Testis (tissue), 2 donors: ENCODE measurements at regions not wholly inside any gene's neighbourhood (a gene's known extent, or its start where the extent isn't known, plus 50 kb on each side); places are given as distances from the start of the nearest gene placed in this dataset.
A peak's percentile ranks its signal among the peaks of the same experiment; 100 is the strongest.

ENCODE experiments used
- DNase-seq: peaks from one replicate; pipeline ENCODE4 v3.0.0-alpha.2; 2019
- H3K27ac ChIP-seq, 2 donors: fragments of 200-600 bp; sonication (generic); one replicate each; pipeline ENCODE4 v1.5.1; 2019
- H3K27me3 ChIP-seq: fragments of 200-600 bp; sonication (generic); one replicate; pipeline ENCODE4 v1.5.1; 2019
- H3K36me3 ChIP-seq: fragments of 200-600 bp; sonication (generic); one replicate; pipeline ENCODE4 v1.5.1; 2017; ENCODE audit warnings: low read depth; ENCODE audit errors: missing control alignments
- H3K4me1 ChIP-seq: fragments of 200-600 bp; sonication (generic); one replicate; pipeline ENCODE4 v1.5.1; 2019
- H3K4me3 ChIP-seq, 2 donors: fragments of 200-600 bp; sonication (generic); one replicate each; pipeline ENCODE4 v1.5.1; 2017 to 2019
- H3K9me3 ChIP-seq: fragments of 200-600 bp; sonication (generic); one replicate; pipeline ENCODE4 v1.5.1; 2017
- CTCF ChIP-seq, 3 experiments: fragments of 450-650 bp in 2 of 3; fragments of 200-600 bp in 1 of 3; sonication (generic) in 1 of 3; IDR thresholded peaks; one replicate each; pipeline ENCODE4 v1.5.1; 2016 to 2019; ENCODE audit warnings: antibody characterized with exemption in 3 of 3, mild to moderate bottlenecking in 2 of 3, moderate library complexity in 1 of 3
- POLR2A ChIP-seq: fragments of 450-650 bp; IDR thresholded peaks from one replicate; pipeline ENCODE4 v1.6.1; 2017; ENCODE audit warnings: antibody characterized with exemption, mild to moderate bottlenecking, moderate library complexity
- WGBS, 2 donors: methylation state at CpG; one replicate each; pipeline ENCODE4 v1.1.5; 2018; 5-methylcytosine and 5-hydroxymethylcytosine counted together
- intact Hi-C: fragments of 100-400 bp; cut with DNase I; formaldehyde crosslinking; loops from one replicate; pipeline ENCODE4 v1.15.1; 2023; ENCODE audit warnings: low total_unique reads

GRCh38 chr21:21713651-21714180 is 715.5 kb downstream of the NCAM2 start:
- no peaks in the 10 kb centered on the region for H3K36me3 ChIP-seq
- no peak for DNase-seq
- no peak for TF ChIP-seq CTCF (IDR thresholded peaks at IDR 0.05)
- TF ChIP-seq POLR2A, result no peak
- no peak overlapping the region for H3K27ac ChIP-seq
- intact Hi-C loops, result no loop called here
- no peaks in the 10 kb centered on the region for H3K27me3 ChIP-seq
- H3K4me1 ChIP-seq, result peaks cover 7% of the 10 kb centered on the region
- no peaks in the 10 kb centered on the region for H3K9me3 ChIP-seq
- 35% methylated on average over 3 of the region's 3 CpGs for WGBS, 2 donors
- no peak overlapping the region for H3K4me3 ChIP-seq

GRCh38 chr21:21714426-21714825 is 716.2 kb downstream of the NCAM2 start:
- Histone ChIP-seq H3K4me1 (peaks cover 7% of the 10 kb centered on the region), H3K36me3 (no peaks in the 10 kb centered on the region), H3K27me3 (no peaks in the 10 kb centered on the region), H3K9me3 (no peaks in the 10 kb centered on the region), H3K27ac (no peak overlapping the region), H3K4me3 (no peak overlapping the region)
- no peak for DNase-seq
- intact Hi-C loops, result no loop called here
- TF ChIP-seq POLR2A (no peak), CTCF (IDR thresholded peaks at IDR 0.05) (no peak)
- WGBS, 2 donors, result 83 to 87% methylated on average over 2 of the region's 2 CpGs

- intact Hi-C loops, result no loop called here
- TF ChIP-seq CTCF (IDR thresholded peaks at IDR 0.05), result no peak
- TF ChIP-seq POLR2A, result no peak
- Histone ChIP-seq H3K4me3 (no peak overlapping the region), H3K27ac (no peak overlapping the region), H3K9me3 (no peaks in the 10 kb centered on the region), H3K36me3 (no peaks in the 10 kb centered on the region), H3K27me3 (no peaks in the 10 kb centered on the region), H3K4me1 (peaks cover 7% of the 10 kb centered on the region)
- DNase-seq, result no peak
- WGBS, 2 donors, result 86 to 87% methylated on average over 7 of the region's 7 CpGs
These were observed 717.2 kb downstream of the NCAM2 start for GRCh38 chr21:21715266-21715969.

- H3K4me3 ChIP-seq, result peak overlapping the region in 1 of 2 donors; percentile 12
- no peaks in the 10 kb centered on the region for H3K27me3 ChIP-seq
- H3K9me3 ChIP-seq, result no peaks in the 10 kb centered on the region
- no peaks in the 10 kb centered on the region for H3K4me1 ChIP-seq
- no peaks in the 10 kb centered on the region for H3K36me3 ChIP-seq
- TF ChIP-seq CTCF (IDR thresholded peaks at IDR 0.05) (no peak), POLR2A (no peak)
- intact Hi-C loops, result no loop called here
- no peak overlapping the region for H3K27ac ChIP-seq
- WGBS, 2 donors, result 85 to 87% methylated on average over 2 of the region's 2 CpGs
- no peak for DNase-seq
These were observed 724.5 kb downstream of the NCAM2 start for GRCh38 chr21:21722731-21723130.

GRCh38 chr21:21730512-21730911 is 732.3 kb downstream of the NCAM2 start:
- Histone ChIP-seq H3K27me3 (no peaks in the 10 kb centered on the region), H3K4me3 (no peak overlapping the region), H3K27ac (no peak overlapping the region), H3K36me3 (no peaks in the 10 kb centered on the region), H3K9me3 (no peaks in the 10 kb centered on the region), H3K4me1 (no peaks in the 10 kb centered on the region)
- TF ChIP-seq POLR2A (no peak), CTCF (IDR thresholded peaks at IDR 0.05) (no peak)
- WGBS, 2 donors, result 60 to 64% methylated on average over 5 of the region's 5 CpGs
- no peak for DNase-seq
- intact Hi-C loops, result no loop called here
